GM18498 (cell line): ENCODE measurements at regions not wholly inside any gene's neighbourhood (a gene's known extent, or its start where the extent isn't known, plus 50 kb on each side); places are given as distances from the start of the nearest gene placed in this dataset.

ENCODE experiments used
- ATAC-seq: cut with Tn5 transposase; IDR thresholded peaks from one replicate; pipeline ENCODE4 v1.9.1; 2021; ENCODE audit warnings: mild to moderate bottlenecking, moderate library complexity; ENCODE audit not compliant: unreplicated experiment

DNA sequence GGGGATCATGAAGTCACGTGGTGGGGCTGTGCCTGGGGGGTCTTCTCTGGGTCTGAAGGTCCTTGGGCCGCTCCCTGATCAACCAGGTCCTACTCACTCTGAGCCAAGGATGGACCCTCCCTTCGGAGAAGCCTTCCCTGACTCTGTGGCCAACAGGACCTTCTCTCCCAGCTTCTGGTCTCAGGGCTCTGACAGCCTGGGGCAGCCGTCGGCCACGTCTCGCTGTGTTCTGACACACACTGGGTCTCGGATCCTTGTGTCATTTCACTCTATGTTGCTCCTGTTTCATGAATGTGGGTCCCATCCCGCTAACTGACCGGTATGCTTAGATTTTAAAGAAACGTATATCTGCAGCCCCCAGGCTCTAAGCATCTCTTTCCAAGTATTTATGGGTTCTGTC, 256.1 kb downstream of the ENGASE start:
- no peak for ATAC-seq

DNA sequence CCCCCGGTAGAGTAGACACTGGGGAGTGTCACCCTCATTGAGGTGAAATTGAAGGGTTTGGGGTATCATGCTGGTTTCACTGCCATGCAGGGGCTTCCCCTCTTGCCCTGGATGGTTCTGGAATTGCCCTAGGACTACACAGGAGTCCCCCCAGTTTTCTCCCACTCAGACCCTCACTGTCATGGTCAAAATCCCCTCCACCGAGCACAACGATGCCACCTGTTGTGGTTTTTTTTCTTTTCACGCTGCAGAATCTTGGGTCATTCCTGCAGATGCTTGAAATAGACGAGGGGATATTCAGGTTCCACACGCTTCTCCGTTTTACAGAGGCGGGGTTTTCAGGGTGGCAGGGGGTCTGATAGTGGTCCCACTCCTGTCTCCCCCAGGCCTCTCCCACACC, 255.6 kb downstream of the ENGASE start:
- no peak for ATAC-seq

GRCh38 chr17:79326814-79327213, 252.2 kb downstream of the ENGASE start:
- ATAC-seq: no peak

- no peak for ATAC-seq
Measured at GRCh38 chr17:79325709-79326430, 251.2 kb downstream of the ENGASE start.

DNA sequence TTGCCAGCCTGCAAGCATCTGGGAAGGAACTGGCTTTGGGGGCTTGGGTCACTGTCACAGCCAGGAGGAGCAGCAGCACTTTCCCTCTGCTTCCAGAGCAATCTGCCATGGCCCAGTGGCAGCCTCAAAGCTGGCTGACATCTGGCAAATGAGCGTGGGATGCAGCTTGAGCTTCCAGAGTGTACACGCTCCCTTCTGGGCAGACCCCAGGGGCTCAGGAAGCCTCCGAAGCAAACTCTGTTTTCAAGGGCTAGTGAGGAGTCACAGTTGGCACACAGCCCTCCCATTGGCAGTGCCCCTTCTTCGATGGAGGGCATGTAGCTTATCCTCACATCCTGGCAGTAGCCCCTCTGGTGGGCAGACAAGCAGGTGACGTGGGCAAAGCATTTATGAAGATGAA, 249.6 kb downstream of the ENGASE start:
- ATAC-seq: no peak

DNA sequence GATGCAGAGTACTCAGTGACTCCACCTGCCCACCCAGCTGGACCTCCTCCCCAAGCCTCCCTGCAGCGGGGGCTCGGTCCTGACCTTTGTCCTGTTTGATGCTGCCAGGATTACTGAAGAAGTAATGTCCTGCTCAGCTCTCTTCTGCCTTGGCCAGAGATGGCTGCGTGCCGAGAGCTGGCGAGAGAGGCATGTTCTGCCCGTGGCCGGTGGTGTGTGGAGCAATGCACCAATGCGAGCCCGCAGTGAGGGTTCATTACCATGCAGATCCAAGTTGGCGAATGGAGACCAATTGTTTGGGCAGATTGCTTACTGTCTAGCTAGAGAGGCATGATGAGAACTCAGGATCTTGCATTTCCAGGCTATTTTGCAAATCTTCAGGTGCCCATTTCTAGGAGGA, 248.9 kb downstream of the ENGASE start:
- ATAC-seq: no peak

DNA sequence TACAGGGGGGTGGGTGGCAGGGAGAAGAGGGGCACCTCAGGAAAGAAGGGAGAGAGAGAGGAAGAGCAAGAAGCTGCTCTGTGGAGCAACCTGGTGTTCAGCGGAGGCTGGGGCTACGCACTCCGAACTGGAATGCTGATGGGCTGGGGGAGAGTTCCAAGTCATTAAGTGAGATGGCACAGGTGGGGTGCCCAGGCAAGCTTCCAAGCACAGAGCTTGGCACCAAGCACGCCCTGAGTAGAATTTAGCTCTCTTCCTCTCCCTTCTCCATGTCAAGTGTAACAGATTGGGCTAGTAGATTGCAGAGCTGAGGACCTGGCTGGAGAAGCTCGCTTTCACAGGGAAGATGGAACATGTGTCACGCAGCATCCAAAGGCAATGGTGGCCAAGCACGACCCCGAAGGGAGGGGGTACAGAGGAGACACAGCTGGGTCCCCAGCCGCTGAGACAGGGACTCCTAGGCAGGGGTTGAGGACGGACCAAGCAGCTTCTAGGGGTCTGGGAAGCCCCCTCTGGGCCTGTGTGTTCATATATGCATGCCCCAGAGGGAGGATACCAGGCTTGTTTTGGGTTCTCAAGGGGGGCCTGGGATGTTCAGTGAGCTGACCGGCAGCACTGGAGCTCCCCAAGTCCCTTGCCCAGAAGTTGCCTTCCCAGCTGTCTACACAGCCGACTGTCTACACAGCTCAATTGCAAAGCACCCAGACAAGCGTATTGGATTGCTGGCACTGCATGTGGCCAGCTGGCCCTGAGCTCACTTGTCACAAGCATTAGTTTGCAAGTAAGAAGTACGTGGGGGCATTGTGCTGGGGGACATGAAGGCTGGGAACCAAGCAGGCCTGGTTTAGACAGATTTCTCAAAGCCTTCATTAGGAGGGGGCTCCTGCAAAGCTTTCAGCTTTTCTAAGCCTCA, 247.8 kb downstream of the ENGASE start:
- ATAC-seq: no peak

DNA sequence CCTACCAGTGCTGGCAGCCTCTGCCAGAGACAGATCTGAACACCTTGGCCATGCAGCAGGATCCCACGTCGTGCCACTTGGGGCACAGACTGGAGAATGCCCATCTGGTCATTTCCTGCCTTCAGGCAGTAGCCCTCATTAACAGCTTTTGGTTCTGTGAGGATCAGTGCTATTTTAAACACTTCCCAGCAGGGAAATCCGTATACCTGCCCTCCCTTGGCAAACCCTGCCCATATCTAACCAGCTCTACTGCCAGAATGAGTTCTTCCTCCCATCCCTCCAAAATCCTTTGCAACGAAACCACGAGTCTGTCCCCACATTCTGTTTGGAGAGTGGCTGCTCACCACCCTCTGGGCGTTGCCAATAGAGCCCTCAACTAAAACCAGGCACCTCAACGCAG, 245.7 kb downstream of the ENGASE start:
- no peak for ATAC-seq

- no peak for ATAC-seq
Measured at GRCh38 chr17:79317916-79318315, 243.3 kb downstream of the ENGASE start.

DNA sequence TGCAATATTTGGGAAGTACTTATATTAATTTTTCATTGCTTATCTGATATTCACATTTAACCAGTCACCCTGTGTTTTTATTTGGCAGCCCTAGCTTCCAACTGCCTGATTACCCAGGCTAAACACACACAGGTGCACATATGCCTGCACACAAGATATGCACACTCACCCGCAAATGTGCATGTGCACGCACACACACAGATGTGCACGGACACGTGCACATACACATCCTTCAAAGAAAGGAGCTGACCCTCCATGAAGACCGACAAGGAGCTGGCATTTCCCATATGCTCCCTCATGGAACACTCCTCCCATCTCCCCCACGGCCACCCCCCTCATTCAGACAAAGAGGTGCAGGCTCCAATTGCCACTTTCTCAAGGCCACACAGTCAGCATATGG, 242.2 kb downstream of the ENGASE start:
- ATAC-seq: no peak

DNA sequence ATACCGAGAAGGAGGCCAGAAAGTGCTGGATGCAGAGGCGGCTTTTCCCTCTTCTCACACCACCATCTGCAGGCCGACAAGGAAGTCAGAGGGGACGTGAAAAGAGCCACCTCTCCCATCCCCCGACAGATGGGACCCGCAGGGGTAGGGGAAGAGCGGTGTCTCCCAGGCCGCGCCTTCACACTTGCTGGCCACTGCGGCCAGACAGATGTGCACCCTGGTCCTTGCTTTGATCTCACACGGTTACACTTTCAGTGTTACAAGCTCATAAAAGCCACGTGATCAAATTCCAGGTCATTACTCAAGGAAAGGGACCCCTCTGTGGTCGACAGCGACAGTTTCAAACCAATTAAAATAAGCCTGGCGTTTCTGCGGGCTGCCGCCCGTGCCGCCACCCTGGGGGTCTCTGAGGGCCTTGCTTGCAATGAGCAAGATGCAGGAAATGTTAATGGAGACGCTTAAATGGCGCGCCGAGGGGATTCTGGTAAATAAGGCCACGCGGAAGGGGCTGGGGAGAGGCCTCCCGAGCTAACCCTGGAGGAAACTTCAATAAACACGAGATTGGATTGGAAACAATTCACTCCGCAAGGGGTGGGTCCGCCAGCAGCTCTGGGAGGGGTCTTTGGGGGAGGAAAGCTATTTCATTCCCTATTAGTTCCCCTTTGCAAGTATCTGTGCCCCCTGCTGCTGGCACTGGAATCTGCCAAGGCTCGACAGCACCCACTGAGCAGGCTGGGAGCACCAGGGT, 240.9 kb downstream of the ENGASE start:
- ATAC-seq: no peak

DNA sequence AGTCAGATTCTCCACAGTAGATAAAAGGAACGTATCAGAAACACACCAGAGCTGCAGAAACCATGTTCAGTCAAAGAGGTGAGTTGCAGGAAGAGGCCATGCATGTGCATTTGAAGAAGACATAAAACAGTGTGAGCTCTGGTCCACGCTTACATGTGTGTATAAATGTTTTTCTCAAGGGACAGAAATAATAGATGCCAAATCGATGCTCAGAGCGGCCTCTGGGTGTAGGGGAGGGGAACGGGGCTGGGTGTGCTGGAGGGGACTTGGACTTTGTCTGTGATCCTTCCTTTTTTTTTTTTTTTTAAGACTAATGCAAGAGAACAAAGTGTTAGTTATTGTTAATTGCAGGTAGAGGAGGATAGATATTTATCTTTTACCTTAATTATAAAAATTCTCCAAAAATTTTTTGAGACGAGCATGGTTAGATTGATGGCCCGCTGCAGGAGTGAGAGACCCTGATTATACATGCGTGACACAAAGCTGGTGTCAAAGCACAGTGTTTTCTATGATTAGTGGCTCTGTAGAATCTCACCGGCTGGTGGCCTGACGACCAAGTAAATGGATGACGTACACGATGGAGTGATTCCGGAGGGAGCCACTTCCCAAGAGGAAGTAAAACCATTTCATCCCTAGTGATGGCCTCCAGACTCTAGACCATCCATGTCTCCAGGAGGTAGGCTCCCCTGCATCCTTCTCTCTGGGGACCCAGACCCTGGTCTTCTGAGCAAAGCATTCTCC, 240.2 kb downstream of the ENGASE start:
- no peak for ATAC-seq

- no peak for ATAC-seq
Measured at GRCh38 chr17:79311373-79311772, 236.7 kb downstream of the ENGASE start.

- no peak for ATAC-seq
Measured at GRCh38 chr17:79306424-79307318, 232.0 kb downstream of the ENGASE start.

DNA sequence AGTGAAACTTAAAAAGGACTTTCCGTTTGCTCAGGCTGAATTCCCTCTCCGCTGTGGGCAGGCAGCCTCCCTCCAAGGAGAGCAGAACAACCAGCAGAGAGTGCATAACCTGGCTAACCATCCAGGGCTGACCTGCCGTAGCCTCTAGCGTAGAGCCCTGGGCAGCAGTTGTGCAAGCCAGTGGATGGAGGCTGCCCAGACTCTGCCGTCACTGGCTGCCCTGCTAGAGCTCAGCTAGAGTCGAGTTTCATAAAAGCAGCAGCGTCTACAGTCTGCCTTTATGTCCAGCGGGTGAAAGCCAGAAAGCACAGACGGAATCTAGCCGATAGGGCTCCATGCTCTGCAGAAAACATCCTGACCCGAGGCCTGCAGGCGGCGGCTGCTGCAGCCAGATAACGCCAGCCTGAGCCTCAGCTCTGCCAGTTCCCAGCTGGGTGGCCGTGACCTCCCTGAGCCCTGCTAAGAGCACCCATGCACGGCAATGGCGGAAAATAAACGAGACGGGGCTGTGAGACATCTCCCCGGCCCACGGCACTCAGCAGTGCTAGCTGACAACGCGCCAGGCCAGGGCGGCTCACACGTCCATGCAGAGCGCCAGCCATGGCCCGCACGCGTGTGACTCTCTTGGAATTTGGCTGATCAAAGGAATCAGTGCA, 231.3 kb downstream of the ENGASE start:
- ATAC-seq: no peak

DNA sequence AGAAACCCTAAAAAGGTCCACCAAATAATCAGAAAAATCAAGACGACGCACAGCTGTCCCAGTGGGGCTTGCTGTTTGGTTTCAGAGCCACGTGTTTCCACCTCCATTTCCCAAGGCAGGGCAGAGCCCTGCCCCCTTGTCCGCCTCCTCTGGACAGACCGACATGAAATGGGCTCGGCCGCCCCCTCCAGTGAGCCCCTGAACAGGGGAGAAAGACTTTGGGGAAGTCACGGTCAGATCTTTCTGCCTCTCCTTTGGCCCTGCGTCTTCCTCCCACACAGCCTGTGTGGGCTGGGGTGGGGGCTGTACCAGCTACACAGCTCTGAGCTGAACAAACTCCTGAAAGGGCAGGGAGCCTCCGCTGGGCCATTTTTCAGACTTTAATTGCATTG, 230.7 kb downstream of the ENGASE start:
- no peak for ATAC-seq

DNA sequence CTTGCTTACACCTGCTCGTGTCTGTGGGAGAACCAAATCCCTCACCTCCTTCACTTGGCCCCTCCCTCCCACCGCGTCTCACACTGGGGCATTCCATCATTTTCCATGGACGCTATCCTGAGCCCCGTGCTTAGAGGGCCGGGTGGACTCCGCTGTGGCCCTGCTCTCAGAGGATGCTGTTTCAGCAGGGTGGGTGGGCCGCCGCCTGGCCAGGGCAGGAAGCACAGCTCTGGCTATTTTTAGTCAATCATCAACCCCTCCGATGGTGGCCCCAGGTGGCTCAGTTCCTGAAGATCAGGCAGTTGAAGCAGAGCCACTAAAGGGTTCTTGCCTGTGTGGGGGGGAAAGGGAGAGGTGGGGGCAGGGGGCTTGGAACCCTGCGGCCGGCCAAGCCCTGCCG, 230.3 kb downstream of the ENGASE start:
- no peak for ATAC-seq

- ATAC-seq: no peak
Measured at GRCh38 chr17:79303641-79304205, 229.1 kb downstream of the ENGASE start.

DNA sequence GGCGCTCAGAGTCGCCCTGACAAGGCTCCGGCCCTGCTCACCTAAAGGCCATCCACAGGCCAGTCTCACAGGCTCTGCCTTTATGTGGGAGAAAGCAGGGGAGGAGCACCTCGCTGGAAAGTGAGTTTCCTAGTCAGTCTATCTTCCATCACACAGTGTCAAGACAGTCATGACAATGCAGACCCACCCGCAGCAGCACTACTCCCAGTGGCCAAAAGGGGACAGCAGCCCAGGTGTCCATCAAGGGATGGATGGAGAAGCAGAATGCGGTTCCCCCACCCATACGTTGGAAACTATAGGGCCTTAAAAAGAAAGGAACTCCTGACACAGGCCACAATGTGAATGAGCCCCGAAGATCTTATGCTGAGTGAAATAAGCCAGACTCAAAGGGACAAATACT, 226.8 kb downstream of the ENGASE start:
- no peak for ATAC-seq
